Endodermal cell (in vitro differentiated cells): ENCODE measurements at regions not wholly inside any gene's neighbourhood (a gene's known extent, or its start where the extent isn't known, plus 50 kb on each side); places are given as distances from the start of the nearest gene placed in this dataset.

Experiments
- DNase-seq: peaks from one replicate; pipeline ENCODE4 v3.0.0-alpha.2; 2017
- H3K27ac ChIP-seq: 2 replicates; pipeline ENCODE4 v1.5.1; 2013; ENCODE audit warnings: mild to moderate bottlenecking, low read depth, low read length, moderate library complexity
- H3K27me3 ChIP-seq: 2 replicates; pipeline ENCODE4 v1.6.1; 2013; ENCODE audit warnings: mild to moderate bottlenecking, low read length, moderate library complexity; ENCODE audit not compliant: insufficient read depth, control insufficient read depth, poor library complexity, severe bottlenecking
- H3K36me3 ChIP-seq: 2 replicates; pipeline ENCODE4 v1.7.0; 2013; ENCODE audit warnings: mild to moderate bottlenecking, low read length, moderate library complexity; ENCODE audit not compliant: control insufficient read depth, insufficient read depth
- H3K4me1 ChIP-seq: one replicate; pipeline ENCODE4 v1.7.0; 2013; ENCODE audit warnings: low read length; ENCODE audit not compliant: control insufficient read depth, insufficient read depth
- H3K4me3 ChIP-seq: 2 replicates; pipeline ENCODE4 v1.5.1; 2013; ENCODE audit warnings: mild to moderate bottlenecking, low read length, moderate library complexity
- H3K9ac ChIP-seq: 2 replicates; pipeline ENCODE4 v1.6.1; 2013; ENCODE audit warnings: mild to moderate bottlenecking, low read length, moderate library complexity; ENCODE audit not compliant: poor library complexity, severe bottlenecking; ENCODE audit errors: extremely low read depth
- H3K9me3 ChIP-seq: 2 replicates; pipeline ENCODE4 v1.6.1; 2013; ENCODE audit warnings: mild to moderate bottlenecking, low read length, moderate library complexity; ENCODE audit not compliant: control insufficient read depth
- H3K27ac Mint-ChIP-seq: 2 replicates; pipeline ENCODE4 v1.8.0; 2020; ENCODE audit warnings: mixed read lengths
- H3K27me3 Mint-ChIP-seq: 2 replicates; pipeline ENCODE4 v1.8.0; 2021; ENCODE audit warnings: mild to moderate bottlenecking, mixed read lengths; ENCODE audit not compliant: insufficient read depth
- H3K36me3 Mint-ChIP-seq: 2 replicates; pipeline ENCODE4 v1.8.0; 2020; ENCODE audit warnings: low read depth, mixed read lengths
- H3K4me1 Mint-ChIP-seq: 2 replicates; pipeline ENCODE4 v1.8.0; 2020; ENCODE audit warnings: mixed read lengths
- H3K4me3 Mint-ChIP-seq: 2 replicates; pipeline ENCODE4 v1.8.0; 2020; ENCODE audit warnings: mild to moderate bottlenecking, moderate library complexity, mixed read lengths
- H3K9me3 Mint-ChIP-seq: 2 replicates; pipeline ENCODE4 v1.8.0; 2020; ENCODE audit warnings: mild to moderate bottlenecking, mixed read lengths
- CTCF ChIP-seq: fragments of 200-600 bp; sonication (generic); conservative IDR thresholded peaks from 2 replicates; pipeline ENCODE4 v1.5.0; 2021; ENCODE audit warnings: antibody characterized with exemption, mild to moderate bottlenecking
- WGBS, 2 experiments: methylation state at CpG; one replicate each; pipeline versions ENCODE4 v1.1.5 to v1.1.7; 2013; ENCODE audit warnings: missing lambda C conversion rate in 2 of 2, mixed read lengths in 1 of 2; ENCODE audit not compliant: insufficient coverage in 1 of 2, insufficient read length in 1 of 2; 5-methylcytosine and 5-hydroxymethylcytosine counted together

GRCh38 chr19:27876976-27877512, 1335.9 kb downstream of the UQCRFS1 start:
- Histone ChIP-seq H3K27me3 (no peaks in the 10 kb centered on the region), H3K4me1 (no peaks in the 10 kb centered on the region), H3K4me3 (no peak overlapping the region), H3K27ac (no peak overlapping the region), H3K9ac (no peak overlapping the region), H3K9me3 (peaks cover 26% of the 10 kb centered on the region), H3K36me3 (no peaks in the 10 kb centered on the region)
- no peak for DNase-seq
- no peaks in the 10 kb centered on the region for H3K27me3 Mint-ChIP-seq
- TF ChIP-seq CTCF, result no peak
- H3K4me3 Mint-ChIP-seq, result no peak overlapping the region
- peaks cover 94% of the 10 kb centered on the region for H3K9me3 Mint-ChIP-seq
- H3K27ac Mint-ChIP-seq, result no peak overlapping the region
- H3K36me3 Mint-ChIP-seq, result no peaks in the 10 kb centered on the region
- no peaks in the 10 kb centered on the region for H3K4me1 Mint-ChIP-seq
- 63 to 69% methylated on average over 5 to 6 of the region's 6 CpGs for WGBS, 2 experiments

- WGBS, 2 experiments, result 74 to 100% methylated on average over 1 to 3 of the region's 3 CpGs
- H3K36me3 Mint-ChIP-seq, result no peaks in the 10 kb centered on the region
- H3K4me3 Mint-ChIP-seq, result no peak overlapping the region
- no peak overlapping the region for H3K4me3 ChIP-seq
- no peak overlapping the region for H3K27ac Mint-ChIP-seq
- H3K27me3 Mint-ChIP-seq, result no peaks in the 10 kb centered on the region
- DNase-seq, result no peak
- H3K9ac ChIP-seq, result no peak overlapping the region
- H3K9me3 ChIP-seq, result peaks cover 26% of the 10 kb centered on the region
- no peak for TF ChIP-seq CTCF
- no peak overlapping the region for H3K27ac ChIP-seq
- no peaks in the 10 kb centered on the region for H3K4me1 ChIP-seq
- H3K27me3 ChIP-seq, result no peaks in the 10 kb centered on the region
- H3K9me3 Mint-ChIP-seq, result peaks cover 92% of the 10 kb centered on the region
- no peaks in the 10 kb centered on the region for H3K4me1 Mint-ChIP-seq
- H3K36me3 ChIP-seq, result no peaks in the 10 kb centered on the region
These were observed 1336.5 kb downstream of the UQCRFS1 start for GRCh38 chr19:27876489-27876888.

- H3K27ac ChIP-seq, result no peak overlapping the region
- no peak for DNase-seq
- H3K9me3 ChIP-seq, result peaks cover 11% of the 10 kb centered on the region
- H3K9ac ChIP-seq, result no peak overlapping the region
- WGBS, 2 experiments, result 85% methylated on average over 3 to 4 of the region's 4 CpGs
- Mint-ChIP-seq H3K36me3 (no peaks in the 10 kb centered on the region), H3K27me3 (no peaks in the 10 kb centered on the region), H3K4me3 (no peak overlapping the region), H3K9me3 (peaks cover 87% of the 10 kb centered on the region), H3K4me1 (no peaks in the 10 kb centered on the region), H3K27ac (no peak overlapping the region)
- H3K4me1 ChIP-seq, result no peaks in the 10 kb centered on the region
- H3K27me3 ChIP-seq, result no peaks in the 10 kb centered on the region
- no peak overlapping the region for H3K4me3 ChIP-seq
- TF ChIP-seq CTCF, result no peak
- no peaks in the 10 kb centered on the region for H3K36me3 ChIP-seq
These were observed 1340.6 kb downstream of the UQCRFS1 start for GRCh38 chr19:27872370-27872769.
